ENCODE measurements at regions not wholly inside any gene's neighbourhood (a gene's known extent, or its start where the extent isn't known, plus 50 kb on each side); places are given as distances from the start of the nearest gene placed in this dataset.

- no peaks in the 10 kb centered on the region for H3K4me1 ChIP-seq (ENCODE audit: low read length)
- H3K9me3 ChIP-seq (ENCODE audit: low read length): no peaks in the 10 kb centered on the region
- H3K4me2 ChIP-seq (ENCODE audit: low read depth, low read length, poor library complexity, severe bottlenecking): no peak overlapping the region
- H3K9ac ChIP-seq (ENCODE audit: low read length): no peak overlapping the region
- no peaks in the 10 kb centered on the region for H3K9me2 ChIP-seq (replicated peaks; ENCODE audit: insufficient read depth, low read length)
- no peak for DNase-seq
- H3K4me3 ChIP-seq (ENCODE audit: low read length): no peak overlapping the region
- H2AFZ ChIP-seq (ENCODE audit: low read length): no peak overlapping the region
- no peaks in the 10 kb centered on the region for H3K79me2 ChIP-seq (ENCODE audit: low read length)
- no peaks in the 10 kb centered on the region for H4K20me1 ChIP-seq (ENCODE audit: insufficient read depth, low read depth, low read length)
- no peaks in the 10 kb centered on the region for H3K27me3 ChIP-seq (ENCODE audit: low read length)
- H3K36me3 ChIP-seq (ENCODE audit: insufficient read depth, low read length): no peaks in the 10 kb centered on the region
- no peak overlapping the region for H3K27ac ChIP-seq (ENCODE audit: low read length)
These were observed 84.9 kb upstream of the PCBD1 start for GRCh38 chr10:70973275-70973674.

GRCh38 chr10:70974351-70974901 is 86.1 kb upstream of the PCBD1 start:
- no peak overlapping the region for H2AFZ ChIP-seq (ENCODE audit: low read length)
- H3K9me2 ChIP-seq (replicated peaks; ENCODE audit: insufficient read depth, low read length): no peaks in the 10 kb centered on the region
- H3K4me3 ChIP-seq (ENCODE audit: low read length): no peak overlapping the region
- H3K27ac ChIP-seq (ENCODE audit: low read length): no peak overlapping the region
- H3K27me3 ChIP-seq (ENCODE audit: low read length): no peaks in the 10 kb centered on the region
- H4K20me1 ChIP-seq (ENCODE audit: insufficient read depth, low read depth, low read length): no peaks in the 10 kb centered on the region
- DNase-seq: no peak
- H3K36me3 ChIP-seq (ENCODE audit: insufficient read depth, low read length): no peaks in the 10 kb centered on the region
- no peaks in the 10 kb centered on the region for H3K79me2 ChIP-seq (ENCODE audit: low read length)
- H3K9ac ChIP-seq (ENCODE audit: low read length): no peak overlapping the region
- no peaks in the 10 kb centered on the region for H3K4me1 ChIP-seq (ENCODE audit: low read length)
- H3K4me2 ChIP-seq (ENCODE audit: low read depth, low read length, poor library complexity, severe bottlenecking): no peak overlapping the region
- no peaks in the 10 kb centered on the region for H3K9me3 ChIP-seq (ENCODE audit: low read length)

DNA sequence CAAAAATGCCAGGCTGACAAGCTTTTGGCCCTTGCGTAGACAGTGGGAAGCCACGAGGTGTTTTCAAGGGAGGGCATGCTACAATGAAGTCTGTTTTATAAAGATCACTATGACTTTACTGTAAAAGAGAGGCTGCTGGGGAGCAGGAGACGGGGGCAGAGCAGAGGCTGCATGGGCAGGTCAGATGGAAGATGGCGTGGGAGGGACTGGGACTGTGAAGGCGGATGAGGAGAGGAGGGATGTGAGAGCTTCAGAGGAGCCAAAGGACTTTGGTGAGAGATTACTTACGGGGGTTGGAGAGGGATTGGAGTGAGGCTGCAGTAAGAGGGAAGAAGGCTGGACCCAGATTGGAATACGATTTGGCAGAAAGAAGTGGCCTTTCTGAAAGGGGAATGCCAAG is 86.6 kb upstream of the PCBD1 start:
- no peaks in the 10 kb centered on the region for H3K9me2 ChIP-seq (replicated peaks; ENCODE audit: insufficient read depth, low read length)
- no peak for DNase-seq
- no peak overlapping the region for H2AFZ ChIP-seq (ENCODE audit: low read length)
- no peak overlapping the region for H3K9ac ChIP-seq (ENCODE audit: low read length)
- H3K36me3 ChIP-seq (ENCODE audit: insufficient read depth, low read length): no peaks in the 10 kb centered on the region
- H3K27me3 ChIP-seq (ENCODE audit: low read length): no peaks in the 10 kb centered on the region
- no peaks in the 10 kb centered on the region for H3K4me1 ChIP-seq (ENCODE audit: low read length)
- no peaks in the 10 kb centered on the region for H3K9me3 ChIP-seq (ENCODE audit: low read length)
- H3K4me2 ChIP-seq (ENCODE audit: low read depth, low read length, poor library complexity, severe bottlenecking): no peak overlapping the region
- H3K27ac ChIP-seq (ENCODE audit: low read length): no peak overlapping the region
- no peaks in the 10 kb centered on the region for H4K20me1 ChIP-seq (ENCODE audit: insufficient read depth, low read depth, low read length)
- no peaks in the 10 kb centered on the region for H3K79me2 ChIP-seq (ENCODE audit: low read length)
- H3K4me3 ChIP-seq (ENCODE audit: low read length): no peak overlapping the region

DNA sequence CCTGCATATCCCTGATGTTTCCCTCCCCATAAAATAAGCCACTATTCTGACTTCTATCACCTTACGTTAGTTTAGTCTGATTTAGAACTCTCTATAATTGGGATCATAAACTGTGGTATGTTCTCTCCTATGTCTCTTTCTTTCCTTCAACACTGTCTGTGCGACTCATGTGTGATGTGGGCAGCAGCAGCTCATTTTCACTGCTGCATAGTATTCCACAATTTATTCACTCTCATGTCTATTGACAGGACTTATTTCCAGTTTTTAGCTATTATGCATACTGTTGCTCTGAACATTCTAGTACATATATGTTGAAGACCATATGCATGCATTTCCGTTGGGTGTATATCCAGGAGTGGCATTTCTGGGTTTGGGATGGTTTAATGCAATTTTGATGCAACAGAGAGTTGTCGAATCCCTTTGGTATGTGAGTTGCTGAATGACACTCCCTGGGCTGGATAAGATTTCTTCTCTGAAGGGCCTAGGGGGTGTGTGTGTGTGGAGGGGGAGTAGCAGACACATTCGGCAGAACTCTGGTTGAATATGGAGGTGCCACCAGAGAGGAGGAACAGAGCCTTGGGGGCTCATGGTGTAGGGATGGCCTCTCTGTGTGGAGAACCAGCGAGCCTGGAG is 87.8 kb upstream of the PCBD1 start:
- H2AFZ ChIP-seq (ENCODE audit: low read length): no peak overlapping the region

DNA sequence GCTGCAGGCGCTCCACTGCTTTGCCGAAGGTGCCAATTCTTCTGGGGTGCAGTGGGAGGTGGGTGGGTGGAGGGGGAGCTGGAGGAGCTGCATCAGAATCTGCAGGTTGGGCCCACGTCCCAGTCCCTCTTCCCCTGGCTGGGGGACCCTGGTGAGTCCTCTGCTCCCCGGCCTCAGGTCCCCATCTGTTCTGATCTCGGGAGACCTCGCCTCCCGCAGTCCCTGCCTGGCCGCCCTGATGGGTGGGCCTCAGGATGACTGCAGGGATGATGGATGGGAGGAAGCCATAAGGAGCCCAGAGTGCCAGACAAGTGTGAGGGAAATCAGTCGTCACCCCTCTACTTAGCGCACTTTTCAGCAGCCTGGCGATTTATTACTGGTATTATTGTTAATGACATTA is 89.3 kb upstream of the PCBD1 start:
- no peak for DNase-seq
- H3K4me2 ChIP-seq (ENCODE audit: low read depth, low read length, poor library complexity, severe bottlenecking): no peak overlapping the region
- H3K9ac ChIP-seq (ENCODE audit: low read length): no peak overlapping the region
- no peaks in the 10 kb centered on the region for H3K27me3 ChIP-seq (ENCODE audit: low read length)
- no peaks in the 10 kb centered on the region for H3K36me3 ChIP-seq (ENCODE audit: insufficient read depth, low read length)
- no peaks in the 10 kb centered on the region for H3K79me2 ChIP-seq (ENCODE audit: low read length)
- H3K27ac ChIP-seq (ENCODE audit: low read length): no peak overlapping the region
- H2AFZ ChIP-seq (ENCODE audit: low read length): no peak overlapping the region
- no peaks in the 10 kb centered on the region for H4K20me1 ChIP-seq (ENCODE audit: insufficient read depth, low read depth, low read length)
- H3K9me3 ChIP-seq (ENCODE audit: low read length): no peaks in the 10 kb centered on the region
- no peaks in the 10 kb centered on the region for H3K4me1 ChIP-seq (ENCODE audit: low read length)
- H3K4me3 ChIP-seq (ENCODE audit: low read length): no peak overlapping the region
- H3K9me2 ChIP-seq (replicated peaks; ENCODE audit: insufficient read depth, low read length): no peaks in the 10 kb centered on the region

More for the DNA sequence above, 87.8 kb upstream of the PCBD1 start:
- no peaks in the 10 kb centered on the region for H3K36me3 ChIP-seq (ENCODE audit: insufficient read depth, low read length)
- no peaks in the 10 kb centered on the region for H3K4me1 ChIP-seq (ENCODE audit: low read length)
- H3K27me3 ChIP-seq (ENCODE audit: low read length): no peaks in the 10 kb centered on the region
- no peak overlapping the region for H3K4me2 ChIP-seq (ENCODE audit: low read depth, low read length, poor library complexity, severe bottlenecking)
- no peak overlapping the region for H3K27ac ChIP-seq (ENCODE audit: low read length)
- no peak overlapping the region for H3K9ac ChIP-seq (ENCODE audit: low read length)
- no peaks in the 10 kb centered on the region for H3K9me3 ChIP-seq (ENCODE audit: low read length)
- H3K9me2 ChIP-seq (replicated peaks; ENCODE audit: insufficient read depth, low read length): no peaks in the 10 kb centered on the region
- no peaks in the 10 kb centered on the region for H3K79me2 ChIP-seq (ENCODE audit: low read length)
- DNase-seq: no peak
- no peak overlapping the region for H3K4me3 ChIP-seq (ENCODE audit: low read length)
- no peaks in the 10 kb centered on the region for H4K20me1 ChIP-seq (ENCODE audit: insufficient read depth, low read depth, low read length)

DNA sequence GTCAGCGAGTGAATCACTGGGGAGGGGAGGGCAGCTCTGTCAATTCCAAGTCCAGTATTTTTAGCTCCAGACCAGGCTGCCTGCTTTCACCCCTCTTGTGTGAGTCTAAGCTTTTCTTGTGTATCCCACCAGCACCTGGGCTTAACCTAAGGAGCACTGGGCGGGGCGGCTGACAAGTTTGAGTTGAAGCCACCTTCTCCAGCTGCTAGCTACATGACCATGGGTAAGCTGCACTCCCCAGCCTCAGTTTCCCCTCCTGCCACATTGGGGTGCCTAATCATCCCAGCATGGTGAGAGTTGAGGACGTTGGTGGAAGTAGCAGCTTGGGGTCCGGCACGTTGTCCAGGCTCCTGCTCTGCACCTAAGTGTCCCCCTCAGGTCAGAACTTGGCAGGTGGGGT is 89.8 kb upstream of the PCBD1 start:
- H3K4me3 ChIP-seq (ENCODE audit: low read length): no peak overlapping the region
- no peak overlapping the region for H3K27ac ChIP-seq (ENCODE audit: low read length)
- no peak overlapping the region for H2AFZ ChIP-seq (ENCODE audit: low read length)
- no peaks in the 10 kb centered on the region for H4K20me1 ChIP-seq (ENCODE audit: insufficient read depth, low read depth, low read length)
- no peak overlapping the region for H3K9ac ChIP-seq (ENCODE audit: low read length)
- no peaks in the 10 kb centered on the region for H3K9me2 ChIP-seq (replicated peaks; ENCODE audit: insufficient read depth, low read length)
- no peaks in the 10 kb centered on the region for H3K36me3 ChIP-seq (ENCODE audit: insufficient read depth, low read length)
- no peaks in the 10 kb centered on the region for H3K79me2 ChIP-seq (ENCODE audit: low read length)
- no peaks in the 10 kb centered on the region for H3K9me3 ChIP-seq (ENCODE audit: low read length)
- DNase-seq: no peak
- no peak overlapping the region for H3K4me2 ChIP-seq (ENCODE audit: low read depth, low read length, poor library complexity, severe bottlenecking)
- H3K27me3 ChIP-seq (ENCODE audit: low read length): no peaks in the 10 kb centered on the region
- H3K4me1 ChIP-seq (ENCODE audit: low read length): no peaks in the 10 kb centered on the region

DNA sequence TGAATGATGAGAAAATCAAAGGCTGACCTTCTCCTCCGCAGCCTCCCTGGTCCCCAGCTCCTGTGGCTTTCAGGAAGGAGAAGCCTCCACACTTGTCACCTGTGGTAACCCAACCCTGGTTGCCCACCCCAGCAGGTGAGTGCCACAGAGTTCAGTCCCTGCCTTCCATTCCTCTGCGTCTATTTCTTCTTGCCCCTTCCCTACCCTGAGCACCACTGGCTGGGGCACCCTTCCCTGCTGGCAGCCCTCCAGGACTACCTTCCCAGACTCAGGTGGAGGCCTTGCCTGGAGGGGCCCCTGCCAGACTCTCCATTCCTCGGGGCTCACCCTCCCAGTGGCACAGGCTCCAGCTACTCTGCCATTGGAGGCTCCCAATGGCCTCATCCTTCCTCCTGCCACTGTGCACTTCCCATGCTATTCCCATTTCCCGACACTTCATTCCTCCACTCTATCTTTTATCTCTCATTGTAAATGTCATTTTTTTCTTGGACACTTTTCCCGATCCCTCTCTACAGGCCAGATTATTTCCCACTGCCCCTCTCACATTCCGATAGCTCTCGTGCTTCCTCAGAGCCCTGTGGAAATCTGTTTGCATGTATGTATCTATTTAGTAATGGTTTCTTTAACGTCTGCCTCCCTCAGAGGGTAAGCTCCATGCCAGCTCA is 90.6 kb upstream of the PCBD1 start:
- H3K36me3 ChIP-seq (ENCODE audit: insufficient read depth, low read length): no peaks in the 10 kb centered on the region
- H2AFZ ChIP-seq (ENCODE audit: low read length): no peak overlapping the region
- no peaks in the 10 kb centered on the region for H3K79me2 ChIP-seq (ENCODE audit: low read length)
- DNase-seq: no peak
- no peaks in the 10 kb centered on the region for H3K27me3 ChIP-seq (ENCODE audit: low read length)
- H4K20me1 ChIP-seq (ENCODE audit: insufficient read depth, low read depth, low read length): no peaks in the 10 kb centered on the region
- no peak overlapping the region for H3K9ac ChIP-seq (ENCODE audit: low read length)
- no peak overlapping the region for H3K27ac ChIP-seq (ENCODE audit: low read length)
- H3K4me2 ChIP-seq (ENCODE audit: low read depth, low read length, poor library complexity, severe bottlenecking): no peak overlapping the region
- no peaks in the 10 kb centered on the region for H3K9me2 ChIP-seq (replicated peaks; ENCODE audit: insufficient read depth, low read length)
- H3K4me1 ChIP-seq (ENCODE audit: low read length): no peaks in the 10 kb centered on the region
- no peaks in the 10 kb centered on the region for H3K9me3 ChIP-seq (ENCODE audit: low read length)
- H3K4me3 ChIP-seq (ENCODE audit: low read length): no peak overlapping the region

GRCh38 chr10:70980687-70981086 is 92.3 kb upstream of the PCBD1 start:
- H3K9ac ChIP-seq (ENCODE audit: low read length): no peak overlapping the region

More at GRCh38 chr10:70980687-70981086, 92.3 kb upstream of the PCBD1 start:
- H4K20me1 ChIP-seq (ENCODE audit: insufficient read depth, low read depth, low read length): no peaks in the 10 kb centered on the region
- H3K36me3 ChIP-seq (ENCODE audit: insufficient read depth, low read length): no peaks in the 10 kb centered on the region
- DNase-seq: no peak
- no peaks in the 10 kb centered on the region for H3K4me1 ChIP-seq (ENCODE audit: low read length)
- no peaks in the 10 kb centered on the region for H3K79me2 ChIP-seq (ENCODE audit: low read length)
- H3K9me2 ChIP-seq (replicated peaks; ENCODE audit: insufficient read depth, low read length): no peaks in the 10 kb centered on the region
- H2AFZ ChIP-seq (ENCODE audit: low read length): no peak overlapping the region
- no peak overlapping the region for H3K27ac ChIP-seq (ENCODE audit: low read length)
- H3K4me2 ChIP-seq (ENCODE audit: low read depth, low read length, poor library complexity, severe bottlenecking): no peak overlapping the region
- H3K4me3 ChIP-seq (ENCODE audit: low read length): no peak overlapping the region
- H3K27me3 ChIP-seq (ENCODE audit: low read length): no peaks in the 10 kb centered on the region
- H3K9me3 ChIP-seq (ENCODE audit: low read length): no peaks in the 10 kb centered on the region

Measured in Karpas-422 (cell line).